Vagina (tissue), 2 donors: ENCODE measurements at regions not wholly inside any gene's neighbourhood (a gene's known extent, or its start where the extent isn't known, plus 50 kb on each side); places are given as distances from the start of the nearest gene placed in this dataset.
"Not testable (repeated sequence)": the region's sequence is repeated elsewhere in the genome, so short reads cannot be mapped to it uniquely, and the experiment has no call there.

Source experiments
- DNase-seq, 2 donors: peaks; one replicate each; pipeline ENCODE4 v3.0.0-alpha.2; 2017; ENCODE audit errors: extremely low spot score in 2 of 2
- H3K27ac ChIP-seq: fragments of 200-600 bp; sonication (generic); one replicate; pipeline ENCODE4 v1.5.1; 2019
- H3K27me3 ChIP-seq: fragments of 200-600 bp; sonication (generic); one replicate; pipeline ENCODE4 v1.5.1; 2019
- H3K36me3 ChIP-seq, 2 donors: fragments of 200-600 bp; sonication (generic); one replicate each; pipeline ENCODE4 v1.5.1; 2017 to 2019
- H3K4me1 ChIP-seq: fragments of 200-600 bp; sonication (generic); one replicate; pipeline ENCODE4 v1.5.1; 2019
- H3K4me3 ChIP-seq, 2 donors: fragments of 200-600 bp; sonication (generic); 1 replicate in 1 of 2; 2 replicates in 1 of 2; pipeline ENCODE4 v1.5.1; 2016 to 2019
- H3K9me3 ChIP-seq: fragments of 200-600 bp; sonication (generic); one replicate; pipeline ENCODE4 v1.5.1; 2019
- CTCF ChIP-seq, 3 experiments: fragments of 450-650 bp in 2 of 3; fragments of 200-600 bp in 1 of 3; sonication (generic) in 1 of 3; IDR thresholded peaks; one replicate each; pipeline ENCODE4 v1.5.1; 2017 to 2019; ENCODE audit warnings: antibody characterized with exemption in 3 of 3, mild to moderate bottlenecking in 2 of 3, moderate library complexity in 2 of 3
- POLR2A ChIP-seq, 2 donors: fragments of 450-650 bp; IDR thresholded peaks; one replicate each; pipeline ENCODE4 v1.6.1; 2017; ENCODE audit warnings: antibody characterized with exemption in 2 of 2, mild to moderate bottlenecking in 2 of 2, moderate library complexity in 2 of 2
- POLR2AphosphoS5 ChIP-seq, 2 donors: sonication (generic); formaldehyde crosslinking; IDR thresholded peaks; one replicate each; pipeline ENCODE4 v1.9.0; 2017; ENCODE audit warnings: antibody characterized with exemption in 2 of 2, mild to moderate bottlenecking in 2 of 2, low read depth in 1 of 2; ENCODE audit not compliant: insufficient read depth in 1 of 2
- intact Hi-C: fragments of 100-400 bp; cut with DNase I; formaldehyde crosslinking; loops from one replicate; pipeline ENCODE4 v1.15.1; 2023

- Histone ChIP-seq H3K36me3 (no peaks in the 10 kb centered on the region), H3K27ac (no peak overlapping the region), H3K4me3 (no peak overlapping the region), H3K4me1 (peaks cover 14% of the 10 kb centered on the region), H3K27me3 (no peaks in the 10 kb centered on the region), H3K9me3 (no peaks in the 10 kb centered on the region)
- no peak for TF ChIP-seq POLR2AphosphoS5 (IDR thresholded peaks at IDR 0.05; ENCODE audit: insufficient read depth in 1 of 2, low read depth in 1 of 2)
- no peak for TF ChIP-seq CTCF (IDR thresholded peaks at IDR 0.05)
- no peak for TF ChIP-seq POLR2A (IDR thresholded peaks at IDR 0.05)
- intact Hi-C loops = no loop called here
- DNase-seq = peak; percentile 79 to 95
These were observed 108.1 kb downstream of the ERMARD start for GRCh38 chr6:169859401-169859977.

DNA sequence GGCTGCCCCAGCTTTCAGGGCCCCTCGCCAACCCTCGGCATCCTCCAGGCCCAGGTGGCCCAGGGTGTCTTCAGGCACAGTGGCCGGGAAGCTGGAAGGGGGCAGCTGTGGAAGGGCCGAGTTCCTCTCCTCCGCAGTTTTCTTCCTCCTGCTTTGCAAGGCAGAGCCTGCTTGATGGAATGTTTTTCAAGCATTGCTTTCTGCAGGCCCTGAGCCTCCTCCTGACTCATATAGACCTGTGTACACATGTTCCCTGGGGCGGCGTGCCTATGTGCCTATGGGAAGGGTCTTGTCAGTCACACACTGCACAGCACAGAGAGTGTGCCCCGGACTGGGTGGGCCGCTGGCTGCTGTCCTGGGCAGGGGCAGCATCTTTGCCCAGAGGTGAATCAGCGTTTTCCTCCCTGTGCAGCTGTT lies 107.5 kb downstream of the ERMARD start:
- TF ChIP-seq POLR2A (IDR thresholded peaks at IDR 0.05) = no peak
- no peak for TF ChIP-seq POLR2AphosphoS5 (IDR thresholded peaks at IDR 0.05; ENCODE audit: insufficient read depth in 1 of 2, low read depth in 1 of 2)
- TF ChIP-seq CTCF (IDR thresholded peaks at IDR 0.05) = no peak
- H3K27me3 ChIP-seq = no peaks in the 10 kb centered on the region
- no peak overlapping the region for H3K27ac ChIP-seq
- H3K36me3 ChIP-seq = no peaks in the 10 kb centered on the region
- intact Hi-C loops = no loop called here
- DNase-seq = peak; percentile 65 to 82
- peaks cover 14% of the 10 kb centered on the region for H3K4me1 ChIP-seq
- H3K4me3 ChIP-seq = no peak overlapping the region
- H3K9me3 ChIP-seq = no peaks in the 10 kb centered on the region

- Histone ChIP-seq H3K36me3 (no peaks in the 10 kb centered on the region), H3K4me3 (no peak overlapping the region), H3K4me1 (peaks cover 14% of the 10 kb centered on the region), H3K9me3 (no peaks in the 10 kb centered on the region), H3K27me3 (no peaks in the 10 kb centered on the region), H3K27ac (no peak overlapping the region)
- intact Hi-C loops = no loop called here
- peak; percentile 46 to 58 for DNase-seq
- no peak for TF ChIP-seq POLR2AphosphoS5 (IDR thresholded peaks at IDR 0.05; ENCODE audit: insufficient read depth in 1 of 2, low read depth in 1 of 2)
- TF ChIP-seq POLR2A (IDR thresholded peaks at IDR 0.05) = no peak
- TF ChIP-seq CTCF (IDR thresholded peaks at IDR 0.05) = no peak
These were observed 107.0 kb downstream of the ERMARD start for GRCh38 chr6:169858293-169858934.

DNA sequence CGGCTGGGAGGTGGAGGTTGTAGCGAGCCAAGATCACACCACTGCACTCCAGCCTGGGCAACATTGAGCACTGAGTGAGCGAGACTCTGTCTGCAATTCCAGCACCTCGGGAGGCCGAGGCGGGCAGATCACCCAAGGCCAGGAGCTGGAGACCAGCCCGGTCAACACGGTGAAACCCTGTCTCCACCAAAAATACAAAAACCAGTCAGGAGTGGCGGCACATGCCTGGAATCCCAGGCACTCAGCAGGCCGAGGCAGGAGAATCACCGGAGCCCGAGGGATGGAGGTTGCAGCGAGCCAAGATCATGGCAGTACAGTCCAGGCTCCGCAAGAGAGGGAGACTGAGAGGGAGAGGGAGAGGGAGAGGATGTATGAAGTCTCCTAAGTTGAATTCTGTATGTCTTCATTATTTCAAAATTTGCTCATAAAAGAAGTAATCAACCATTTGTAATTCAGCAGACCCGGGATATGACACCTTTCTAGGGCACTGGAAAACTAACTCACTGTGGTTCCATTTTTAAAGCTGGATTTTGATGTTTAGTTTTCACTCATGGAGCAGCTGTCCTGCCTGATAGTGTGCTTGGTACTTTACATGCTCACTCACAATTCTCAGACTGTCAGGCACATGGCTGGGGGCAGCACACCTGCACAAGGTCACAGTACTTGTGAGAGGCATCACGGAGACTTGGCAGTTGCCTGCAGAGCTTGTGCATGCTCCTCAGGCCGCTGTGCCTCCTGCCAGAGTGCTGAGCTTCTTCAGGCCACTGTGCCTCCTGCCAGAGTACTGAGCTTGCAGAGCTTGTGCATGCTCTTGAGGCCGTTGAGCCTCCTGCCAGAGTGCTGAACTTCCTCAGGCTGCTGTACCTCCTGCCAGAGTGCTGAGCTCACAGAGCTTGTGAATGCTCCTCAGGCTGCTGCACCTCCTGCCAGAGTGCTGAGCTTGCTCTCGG lies 106.2 kb downstream of the ERMARD start:
- Histone ChIP-seq H3K27ac (no peak overlapping the region), H3K9me3 (no peaks in the 10 kb centered on the region), H3K27me3 (no peaks in the 10 kb centered on the region), H3K4me3 (no peak overlapping the region), H3K4me1 (peaks cover 10% of the 10 kb centered on the region), H3K36me3 (no peaks in the 10 kb centered on the region)
- intact Hi-C loops = no loop called here
- TF ChIP-seq CTCF (IDR thresholded peaks at IDR 0.05) = no peak
- peak in 1 of 2 donors; percentile 61 for DNase-seq

DNA sequence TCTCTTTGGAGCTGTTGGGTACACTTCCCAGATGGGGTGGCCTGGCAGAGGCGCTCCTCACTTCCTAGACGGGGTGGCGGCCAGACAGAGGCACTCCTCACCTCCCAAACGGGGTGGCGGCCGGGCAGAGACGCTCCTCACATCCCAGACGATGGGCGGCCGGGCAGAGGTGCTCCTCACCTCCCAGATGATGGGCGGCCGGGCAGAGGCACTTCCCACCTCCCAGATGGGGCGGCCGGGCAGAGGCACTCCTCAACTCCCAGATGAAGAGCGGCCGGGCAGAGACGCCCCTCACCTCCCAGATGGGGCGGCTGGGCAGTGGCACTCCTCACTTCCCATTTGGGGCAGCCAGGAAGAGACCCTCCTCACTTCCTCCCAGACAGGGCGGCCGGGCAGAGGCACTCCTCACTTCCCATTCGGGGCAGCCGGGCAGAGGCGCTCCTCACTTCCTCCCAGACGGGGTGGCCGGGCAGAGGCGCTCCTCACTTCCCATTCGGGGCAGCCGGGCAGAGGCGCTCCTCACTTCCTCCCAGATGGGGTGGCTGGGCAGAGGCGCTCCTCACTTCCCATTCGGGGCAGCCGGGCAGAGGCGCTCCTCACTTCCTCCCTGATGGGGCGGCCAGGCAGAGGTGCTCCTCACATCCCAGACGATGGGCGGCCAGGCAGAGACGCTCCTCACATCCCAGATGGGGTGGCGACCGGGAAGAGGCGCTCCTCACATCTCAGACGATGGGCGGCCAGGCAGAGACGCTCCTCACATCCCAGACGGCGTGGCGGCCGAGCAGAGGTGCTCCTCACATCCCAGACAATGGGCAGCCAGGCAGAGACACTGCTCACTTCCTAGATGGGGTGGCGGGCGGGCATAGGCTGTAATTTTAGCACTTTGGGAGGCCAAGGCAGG lies 105.3 kb downstream of the ERMARD start:
- H3K4me1 ChIP-seq, H3K36me3 ChIP-seq, H3K4me3 ChIP-seq, intact Hi-C loops, H3K27me3 ChIP-seq, H3K27ac ChIP-seq, H3K9me3 ChIP-seq: not testable (repeated sequence)
- DNase-seq = peak in 1 of 2 donors; percentile 43
